ENCODE measurements at regions not wholly inside any gene's neighbourhood (a gene's known extent, or its start where the extent isn't known, plus 50 kb on each side); places are given as distances from the start of the nearest gene placed in this dataset.

DNA sequence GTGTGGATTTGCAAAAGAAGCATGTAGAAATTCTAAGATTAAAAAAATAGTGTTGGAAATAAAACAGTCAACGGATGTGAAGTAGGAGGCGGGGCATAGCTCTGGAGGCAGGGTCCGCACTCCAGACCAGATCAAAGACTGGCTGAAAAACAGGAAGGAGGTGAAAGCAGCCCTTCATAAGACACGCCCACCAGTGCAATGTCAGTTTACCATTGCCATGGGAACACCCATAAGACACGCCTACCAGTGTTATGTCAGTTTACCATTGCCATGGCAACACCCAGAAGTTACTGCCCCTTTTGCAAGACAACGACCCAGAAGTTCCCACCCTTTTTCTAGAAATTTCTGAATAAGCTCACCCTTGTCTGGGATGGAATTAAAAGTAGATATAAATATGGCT, 87.1 kb downstream of the FZD10 start:
- TF ChIP-seq FOXA1 (IDR thresholded peaks at IDR 0.05) (no peak), FOXK2 (IDR thresholded peaks at IDR 0.05) (no peak), HDGF (IDR thresholded peaks at IDR 0.05; ENCODE audit: borderline replicate concordance) (no peak), ARNT (IDR thresholded peaks at IDR 0.05) (no peak), L3MBTL2 (conservative IDR thresholded peaks at IDR 0.05) (no peak), SP1 (IDR thresholded peaks at IDR 0.05) (no peak), BHLHE40 (IDR thresholded peaks at IDR 0.05; ENCODE audit: borderline replicate concordance) (no peak), ZNF384 (IDR thresholded peaks at IDR 0.05) (no peak), ELF4 (IDR thresholded peaks at IDR 0.05) (no peak), TARDBP (IDR thresholded peaks at IDR 0.05) (no peak), NFRKB (IDR thresholded peaks at IDR 0.05) (no peak)
- TF ChIP-seq, protein P1, sequence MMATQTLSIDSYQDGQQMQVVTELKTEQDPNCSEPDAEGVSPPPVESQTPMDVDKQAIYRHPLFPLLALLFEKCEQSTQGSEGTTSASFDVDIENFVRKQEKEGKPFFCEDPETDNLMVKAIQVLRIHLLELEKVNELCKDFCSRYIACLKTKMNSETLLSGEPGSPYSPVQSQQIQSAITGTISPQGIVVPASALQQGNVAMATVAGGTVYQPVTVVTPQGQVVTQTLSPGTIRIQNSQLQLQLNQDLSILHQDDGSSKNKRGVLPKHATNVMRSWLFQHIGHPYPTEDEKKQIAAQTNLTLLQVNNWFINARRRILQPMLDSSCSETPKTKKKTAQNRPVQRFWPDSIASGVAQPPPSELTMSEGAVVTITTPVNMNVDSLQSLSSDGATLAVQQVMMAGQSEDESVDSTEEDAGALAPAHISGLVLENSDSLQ (IDR thresholded peaks at IDR 0.05), result no peak
